GM10248 (cell line): ENCODE measurements at regions not wholly inside any gene's neighbourhood (a gene's known extent, or its start where the extent isn't known, plus 50 kb on each side); places are given as distances from the start of the nearest gene placed in this dataset.

ENCODE experiments used
- CTCF ChIA-PET: fragments of 300-600 bp; sonication (Branson Sonifier 250); formaldehyde crosslinking; extraction: SDS; loops from one replicate; lab custom pipeline; 2021; ENCODE audit warnings: antibody characterized with exemption; lab: Yijun Ruan, JAX
- POLR2A ChIA-PET: fragments of 350-650 bp; sonication (Branson Sonifier 250); formaldehyde crosslinking; extraction: SDS; loops from one replicate; lab custom pipeline; 2020; ENCODE audit warnings: antibody characterized with exemption; lab: Yijun Ruan, JAX
- DNase-seq: peaks from one replicate; pipeline ENCODE4 v3.0.0; 2012; ENCODE audit errors: extremely low spot score
- TF ChIP-seq, protein P1 (sequence below): IDR thresholded peaks from 2 replicates; pipeline ENCODE4 v1.5.1; 2012; ENCODE audit warnings: mild to moderate bottlenecking, low read depth; ENCODE audit errors: extremely low read depth, missing control alignments, control extremely low read depth

DNA sequence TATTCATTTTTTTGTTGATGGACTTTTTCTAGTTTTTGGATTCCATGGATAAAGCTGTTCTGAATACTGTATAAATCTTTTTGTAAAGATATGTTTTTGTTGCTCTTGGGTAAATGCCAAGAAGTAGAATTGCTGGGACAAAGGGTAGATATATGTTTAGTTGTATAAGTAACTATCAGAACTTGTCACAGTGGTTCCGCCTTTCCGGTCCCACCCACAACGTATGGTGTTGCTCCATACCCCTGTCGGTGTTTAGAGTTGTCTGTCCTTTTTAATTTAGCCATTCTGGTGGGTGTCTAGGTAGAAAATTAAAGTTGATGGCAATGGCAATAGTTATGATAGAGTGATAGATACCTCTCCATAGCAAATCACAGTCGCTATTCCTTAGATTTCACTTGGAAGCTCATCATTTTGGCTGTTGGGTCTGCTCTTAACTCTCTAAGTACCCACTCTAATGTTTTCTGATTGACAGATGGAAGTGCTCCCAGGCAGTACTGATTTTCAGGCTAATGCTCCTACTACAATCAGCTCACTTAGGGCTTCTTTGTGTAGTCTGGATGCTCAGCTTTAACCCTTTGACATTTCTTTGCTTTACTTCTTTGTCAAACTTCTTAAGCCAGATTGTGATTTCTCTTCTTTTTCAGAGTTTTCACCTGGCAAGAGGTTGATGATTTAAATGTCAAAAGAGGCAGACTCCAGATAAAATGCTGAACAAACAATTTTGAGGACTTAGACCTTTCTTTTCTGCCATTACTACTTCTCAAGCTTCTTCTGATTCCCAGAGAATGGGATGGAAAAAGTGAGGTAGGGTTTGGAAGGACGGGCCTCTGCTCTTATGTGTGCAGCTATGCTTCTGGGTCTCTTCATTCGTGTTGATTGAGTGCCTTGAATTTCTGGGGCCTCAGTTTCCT, 156.4 kb downstream of the AQP4 start:
- TF ChIP-seq, protein P1, sequence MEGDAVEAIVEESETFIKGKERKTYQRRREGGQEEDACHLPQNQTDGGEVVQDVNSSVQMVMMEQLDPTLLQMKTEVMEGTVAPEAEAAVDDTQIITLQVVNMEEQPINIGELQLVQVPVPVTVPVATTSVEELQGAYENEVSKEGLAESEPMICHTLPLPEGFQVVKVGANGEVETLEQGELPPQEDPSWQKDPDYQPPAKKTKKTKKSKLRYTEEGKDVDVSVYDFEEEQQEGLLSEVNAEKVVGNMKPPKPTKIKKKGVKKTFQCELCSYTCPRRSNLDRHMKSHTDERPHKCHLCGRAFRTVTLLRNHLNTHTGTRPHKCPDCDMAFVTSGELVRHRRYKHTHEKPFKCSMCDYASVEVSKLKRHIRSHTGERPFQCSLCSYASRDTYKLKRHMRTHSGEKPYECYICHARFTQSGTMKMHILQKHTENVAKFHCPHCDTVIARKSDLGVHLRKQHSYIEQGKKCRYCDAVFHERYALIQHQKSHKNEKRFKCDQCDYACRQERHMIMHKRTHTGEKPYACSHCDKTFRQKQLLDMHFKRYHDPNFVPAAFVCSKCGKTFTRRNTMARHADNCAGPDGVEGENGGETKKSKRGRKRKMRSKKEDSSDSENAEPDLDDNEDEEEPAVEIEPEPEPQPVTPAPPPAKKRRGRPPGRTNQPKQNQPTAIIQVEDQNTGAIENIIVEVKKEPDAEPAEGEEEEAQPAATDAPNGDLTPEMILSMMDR = no peak
- POLR2A ChIA-PET = no interaction called here
- DNase-seq = no peak
- CTCF ChIA-PET = interaction anchor here (1.6 to 2.7 kb wide), 2 partner anchors 10 kb away, joined by 6 to 12 read pairs; no protein-coding TSS in a partner anchor

DNA sequence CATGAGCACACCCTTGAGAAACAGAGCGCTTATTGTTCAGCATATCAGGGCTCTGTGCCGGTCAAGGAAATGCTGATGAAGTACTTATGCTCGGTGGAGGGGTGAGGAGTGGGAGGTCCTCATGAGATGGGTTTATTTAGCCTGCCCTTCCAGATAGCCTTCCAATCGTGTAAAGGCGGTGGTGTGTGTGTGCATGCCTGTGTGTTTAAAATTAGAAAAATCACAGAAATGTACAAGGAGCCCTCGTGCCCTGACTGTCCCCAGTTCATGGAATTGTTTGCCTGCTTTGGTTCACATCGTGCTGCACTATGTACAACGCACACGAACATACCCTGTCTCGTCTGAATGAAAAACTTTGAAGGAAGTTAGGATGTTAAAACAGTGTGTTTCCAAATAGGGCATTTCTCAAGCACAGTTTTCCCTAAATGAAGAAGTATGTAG, 158.6 kb downstream of the AQP4 start:
- POLR2A ChIA-PET = no interaction called here
- CTCF ChIA-PET = interaction anchor here (1.1 to 1.7 kb wide), 2 partner anchors 9 to 11 kb away, joined by 4 read pairs; no protein-coding TSS in a partner anchor
- no peak for DNase-seq
- TF ChIP-seq, protein P1 = no peak

DNA sequence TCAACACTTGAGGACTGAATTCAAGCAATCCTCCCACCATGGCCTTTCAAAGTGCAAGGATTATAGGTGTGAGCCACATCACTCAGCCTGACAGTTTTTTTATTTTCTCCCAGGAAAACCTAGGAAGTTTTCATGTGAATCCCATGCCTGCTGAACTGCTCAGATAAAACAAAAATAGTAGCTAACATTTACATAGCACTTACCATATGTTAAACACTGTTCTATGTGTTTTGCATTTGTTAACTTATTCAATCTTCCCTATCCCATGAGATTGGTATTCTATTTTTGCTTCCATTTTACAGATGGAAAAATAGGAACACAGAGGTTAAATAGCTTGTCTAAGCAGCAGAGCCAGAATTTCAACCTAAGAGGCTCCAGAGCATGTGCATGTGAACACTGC, 157.4 kb upstream of the KCTD1 start:
- TF ChIP-seq, protein P1 = no peak
- DNase-seq = no peak
- CTCF ChIA-PET = interaction anchor here (1.1 kb wide), 1 partner anchor 14 kb away, joined by 3 read pairs; no protein-coding TSS in a partner anchor
- POLR2A ChIA-PET = no interaction called here

DNA sequence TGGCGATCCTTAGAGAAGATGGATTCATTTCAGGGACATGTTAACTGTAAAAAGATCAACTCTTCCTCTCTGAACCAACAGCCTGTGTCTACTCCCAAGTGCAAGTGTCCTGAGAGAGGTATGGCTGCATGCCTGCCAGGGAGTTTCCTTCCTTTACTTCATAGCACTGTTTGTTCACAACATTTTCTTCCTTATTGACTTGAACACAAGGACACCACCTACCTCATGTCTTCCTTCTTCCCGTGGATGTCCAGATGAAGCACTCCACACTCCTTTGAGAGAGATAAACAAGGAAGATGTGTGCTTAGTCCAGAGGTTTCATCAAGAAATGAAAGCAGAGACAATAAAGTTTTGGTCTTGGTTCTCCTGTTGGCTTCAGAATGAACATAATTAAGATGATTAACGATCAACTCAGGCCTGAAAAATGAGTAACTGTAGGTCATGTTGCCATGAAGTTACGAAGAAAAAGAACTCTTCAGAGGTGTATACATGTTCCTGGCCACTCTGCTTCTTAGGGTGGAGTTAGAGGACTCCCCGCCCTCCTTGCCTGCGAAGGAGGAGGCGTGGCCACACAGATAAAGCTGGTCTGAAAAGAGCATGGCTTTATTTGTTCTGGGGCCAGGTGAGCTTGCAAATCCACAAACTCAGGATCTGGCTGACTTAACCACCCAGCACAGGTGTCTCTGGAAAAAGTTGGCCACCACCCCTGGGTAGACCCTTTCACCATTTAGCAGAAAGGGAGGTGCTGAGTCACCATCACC, 155.0 kb upstream of the KCTD1 start:
- no peak for DNase-seq
- CTCF ChIA-PET = interaction anchor here (0.9 to 1.3 kb wide), 4 partner anchors 9 to 31 kb away, joined by 3 to 4 read pairs (median 3); no protein-coding TSS in a partner anchor
- POLR2A ChIA-PET = no interaction called here
- TF ChIP-seq, protein P1 = no peak

DNA sequence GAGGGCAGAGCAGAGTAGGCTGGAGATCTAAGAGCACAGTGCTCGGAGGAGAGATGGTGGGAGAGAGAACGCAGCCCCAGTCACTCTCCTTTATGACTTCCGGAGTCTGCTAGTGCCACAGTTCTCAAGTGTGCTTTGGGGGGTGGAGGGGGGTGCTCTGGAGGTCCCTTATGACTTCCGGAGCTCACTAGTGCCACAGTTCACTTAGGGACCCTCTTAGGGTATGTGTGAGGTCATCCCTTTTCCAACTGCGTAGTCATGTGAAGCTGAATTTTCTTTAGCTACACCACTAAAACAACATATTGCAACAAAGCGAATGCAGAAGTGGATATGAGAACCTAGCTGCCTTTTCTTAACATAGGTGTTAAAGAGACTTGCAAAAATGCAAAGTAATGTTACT, 153.7 kb upstream of the KCTD1 start:
- no peak for DNase-seq
- TF ChIP-seq, protein P1 = no peak
- CTCF ChIA-PET = no interaction called here
- POLR2A ChIA-PET = no interaction called here

DNA sequence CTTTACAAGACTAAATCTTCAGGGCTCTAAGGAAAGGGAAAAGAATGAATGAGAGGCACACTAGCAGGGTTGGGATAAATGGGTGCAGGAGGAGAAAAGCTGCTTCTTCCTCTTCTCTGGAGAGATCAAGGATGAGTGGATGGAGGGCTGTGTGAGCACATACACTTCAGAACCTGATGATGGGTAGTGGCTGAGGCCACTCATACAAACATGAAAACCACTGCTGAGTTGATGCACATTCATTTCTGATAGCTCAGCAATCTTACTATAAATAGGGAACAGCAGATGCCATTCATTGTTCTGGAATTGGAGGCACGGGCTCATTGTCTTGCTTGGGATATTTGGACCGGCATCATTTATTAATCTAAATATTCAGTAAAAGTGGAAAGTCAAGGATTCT, 152.4 kb upstream of the KCTD1 start:
- POLR2A ChIA-PET = no interaction called here
- TF ChIP-seq, protein P1 = no peak
- CTCF ChIA-PET = interaction anchor here (0.7 to 3.0 kb wide), 4 partner anchors 9 to 26 kb away, joined by 3 to 12 read pairs (median 3); no protein-coding TSS in a partner anchor
- no peak for DNase-seq
